SIG-M5 treated with dmso at 0.1 percent for 504 hours (cell line): ENCODE measurements at regions not wholly inside any gene's neighbourhood (a gene's known extent, or its start where the extent isn't known, plus 50 kb on each side); places are given as distances from the start of the nearest gene placed in this dataset.
A peak's percentile ranks its signal among the peaks of the same experiment; 100 is the strongest.

ENCODE experiments used
- DNase-seq: peaks from one replicate; lab custom pipeline; 2025; ENCODE audit not compliant: unreplicated experiment; lab: John Stamatoyannopoulos, UW

DNA sequence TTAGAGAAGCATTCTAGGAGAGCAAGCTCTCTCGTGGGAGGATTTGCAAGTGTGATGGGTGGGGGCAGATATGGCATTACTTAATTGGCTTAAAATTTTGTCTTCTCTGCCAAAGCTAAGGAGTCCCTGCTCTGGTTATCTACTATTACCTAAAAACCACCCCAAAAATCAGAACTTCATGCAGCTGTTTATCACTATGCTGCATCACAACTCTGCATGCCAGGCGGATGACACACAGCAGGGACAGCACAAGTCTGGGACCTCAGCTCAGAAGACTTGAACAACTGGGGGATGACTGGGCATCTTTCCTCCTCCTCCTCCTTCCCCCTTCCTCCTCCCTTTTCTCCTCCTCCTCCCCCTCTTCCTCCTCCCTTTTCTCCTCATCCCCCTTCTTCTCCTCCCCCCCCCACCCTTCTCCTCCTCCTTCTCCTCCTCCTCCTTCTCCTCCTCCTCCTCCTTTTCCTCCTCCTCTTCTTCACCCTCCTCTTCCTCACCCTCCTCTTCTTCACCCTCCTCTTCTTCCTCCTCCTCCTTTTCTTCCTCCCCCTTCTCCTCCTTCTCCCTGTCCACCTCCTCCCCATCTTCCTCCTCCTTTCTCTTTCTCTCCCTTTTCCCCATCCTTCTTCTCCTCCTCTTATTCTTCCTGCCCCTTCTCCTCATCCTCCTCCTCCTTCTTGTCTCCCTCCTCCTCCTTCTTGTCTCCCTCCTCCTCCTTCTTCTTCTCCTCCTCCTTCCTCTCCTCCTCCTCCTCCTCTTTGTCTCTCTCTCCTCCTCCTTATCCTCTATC lies 218.6 kb upstream of the PMEPA1 start:
- no peak for DNase-seq

DNA sequence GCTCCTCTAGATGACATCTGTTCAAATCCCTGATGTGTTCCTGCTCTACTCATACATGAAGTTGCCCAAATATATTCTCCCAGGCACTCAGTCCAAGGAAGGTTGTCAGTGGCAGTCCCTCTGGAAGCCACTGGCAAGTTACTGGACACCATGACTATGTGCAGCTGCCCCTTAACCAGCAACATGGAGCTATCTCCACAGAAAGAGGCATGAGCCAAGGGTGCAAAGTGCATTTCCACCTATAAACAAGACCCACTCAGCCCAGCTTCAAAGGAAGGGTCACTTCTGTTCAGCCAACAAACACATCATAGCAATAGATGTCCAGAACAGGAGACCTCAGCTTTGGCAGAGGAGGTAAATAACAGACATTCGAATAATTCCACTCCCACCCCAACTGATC lies 217.6 kb upstream of the PMEPA1 start:
- DNase-seq, result no peak

DNA sequence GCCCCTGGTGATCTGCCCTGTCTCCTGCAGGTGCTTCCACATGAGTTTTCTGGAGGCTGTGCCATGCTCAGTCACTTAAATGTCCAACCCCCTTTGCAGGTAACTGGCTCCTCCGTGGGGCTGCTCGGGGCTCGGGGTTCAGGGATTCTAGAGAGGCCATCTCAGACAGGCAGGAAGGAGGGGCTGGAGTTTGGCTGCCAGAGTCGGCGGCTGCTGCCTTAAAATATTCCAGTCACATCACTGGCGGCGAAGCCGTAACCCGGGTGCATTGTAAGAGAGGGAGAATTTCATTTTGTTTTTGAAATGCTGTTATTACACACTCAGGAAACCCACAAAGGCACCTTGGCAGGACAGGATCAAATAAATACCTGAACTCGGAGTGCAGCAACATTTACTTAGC lies 212.9 kb upstream of the PMEPA1 start:
- DNase-seq, result no peak

DNA sequence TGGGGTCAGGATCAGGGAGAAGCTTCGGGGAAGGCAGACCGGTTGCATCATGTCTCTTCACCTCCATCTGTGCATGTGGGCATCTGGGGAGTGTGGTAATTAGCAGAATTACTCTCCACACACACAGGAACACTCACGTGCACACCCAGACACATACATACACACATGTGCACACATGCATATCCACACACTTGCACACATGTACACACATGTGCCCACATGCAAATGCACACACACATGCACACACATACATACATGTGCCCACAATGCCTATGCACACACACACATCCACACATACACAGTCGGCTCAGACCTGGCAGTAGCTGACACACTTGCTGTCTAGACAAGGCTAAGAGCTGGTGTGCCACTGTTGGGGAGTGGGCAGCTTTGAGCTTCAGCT lies 212.3 kb upstream of the PMEPA1 start:
- DNase-seq, result no peak

DNA sequence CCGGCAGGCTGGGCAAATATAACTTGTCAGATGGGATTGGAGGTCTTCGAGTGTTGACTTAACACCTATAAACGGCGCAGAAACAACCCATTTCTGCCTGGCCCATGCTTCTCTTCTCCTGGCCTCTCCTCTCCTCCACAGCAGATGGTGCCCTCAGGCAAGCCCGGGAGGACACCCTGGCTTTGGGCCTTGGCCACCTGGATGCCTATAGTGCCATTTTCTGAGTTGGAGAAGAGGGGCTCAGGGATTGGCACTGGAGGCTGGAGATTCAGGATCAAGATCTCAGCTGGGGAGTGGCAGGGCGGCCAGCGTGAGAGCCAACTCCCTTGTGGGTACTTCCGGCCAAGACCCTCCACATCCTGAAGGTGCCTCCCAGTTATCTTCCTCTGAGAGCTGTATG lies 211.9 kb upstream of the PMEPA1 start:
- no peak for DNase-seq

DNA sequence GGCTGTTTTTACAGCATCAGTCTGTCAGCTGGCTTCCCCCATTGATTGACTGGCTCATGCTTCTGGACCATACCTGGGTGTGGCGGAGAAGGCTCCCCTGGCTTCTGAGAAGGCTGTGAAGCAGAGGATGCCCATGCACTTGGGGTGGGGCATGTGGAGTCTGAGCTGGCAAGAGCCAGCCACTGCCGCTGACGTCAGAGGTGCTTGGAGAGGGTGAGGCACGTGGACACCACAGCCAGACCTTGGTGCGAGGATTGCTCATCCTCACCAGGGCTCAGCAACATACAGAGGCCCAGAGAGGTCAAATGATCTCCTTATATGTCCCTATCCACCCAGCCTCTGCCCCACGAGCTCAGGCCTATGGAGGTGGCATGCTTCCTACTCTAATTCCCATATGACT lies 211.2 kb upstream of the PMEPA1 start:
- no peak for DNase-seq

DNA sequence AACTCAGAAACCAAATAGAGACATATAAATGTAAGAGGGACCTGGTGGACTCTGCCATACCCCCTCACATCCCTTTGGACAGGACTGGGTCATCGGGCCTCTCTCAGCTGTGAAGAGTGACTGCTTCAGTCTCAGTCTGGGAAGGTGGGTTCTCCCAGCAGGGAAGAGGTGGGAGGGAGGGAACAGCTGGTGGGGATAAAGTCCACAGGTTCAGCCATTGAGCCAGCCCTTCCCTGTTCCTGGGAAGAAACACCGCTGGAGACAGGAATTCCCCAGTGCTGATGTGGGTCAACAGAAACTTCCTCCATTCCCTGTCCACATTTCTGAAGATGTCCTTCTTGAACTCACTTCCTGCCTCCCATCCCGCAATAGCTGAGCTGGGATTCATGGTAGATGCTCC lies 209.2 kb upstream of the PMEPA1 start:
- no peak for DNase-seq

DNA sequence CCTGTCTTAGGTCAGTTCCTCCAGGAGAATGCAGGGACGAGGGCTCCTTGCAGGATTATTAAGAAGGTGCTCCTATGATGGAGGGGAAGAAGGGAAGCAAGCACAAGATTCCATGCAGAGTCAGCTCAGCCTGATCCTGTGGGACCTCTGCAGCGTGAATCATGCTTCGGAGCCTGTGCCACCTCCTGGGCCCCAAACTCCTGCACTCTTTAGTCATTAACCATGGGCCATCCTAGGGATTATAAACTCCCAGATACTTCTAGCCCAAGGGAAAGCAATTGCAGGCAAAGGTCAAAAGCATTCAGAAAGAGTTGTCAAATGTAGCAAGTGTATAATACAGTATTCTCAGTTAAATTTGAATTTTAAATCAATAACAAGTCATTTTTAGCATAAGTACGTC lies 208.7 kb upstream of the PMEPA1 start:
- DNase-seq, result no peak

DNA sequence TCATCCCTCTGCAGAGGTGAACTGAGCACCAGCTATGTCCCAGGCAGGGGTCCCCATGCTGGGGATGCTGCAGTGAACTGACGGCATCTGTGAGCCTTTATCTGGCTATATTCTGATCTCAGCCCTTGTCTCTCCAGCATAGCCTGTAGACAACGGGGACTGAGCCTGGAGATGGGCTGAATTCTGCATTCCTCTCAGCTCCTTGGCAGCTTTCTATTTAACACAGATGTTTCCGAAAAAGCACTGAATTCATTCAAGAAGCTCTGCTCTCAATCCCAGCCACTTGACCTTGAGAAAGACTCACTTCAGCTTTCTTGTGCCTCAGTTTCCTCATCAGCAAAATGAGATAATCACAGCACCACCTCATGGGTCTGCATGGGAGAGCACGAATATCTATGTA lies 204.4 kb upstream of the PMEPA1 start:
- no peak for DNase-seq

DNA sequence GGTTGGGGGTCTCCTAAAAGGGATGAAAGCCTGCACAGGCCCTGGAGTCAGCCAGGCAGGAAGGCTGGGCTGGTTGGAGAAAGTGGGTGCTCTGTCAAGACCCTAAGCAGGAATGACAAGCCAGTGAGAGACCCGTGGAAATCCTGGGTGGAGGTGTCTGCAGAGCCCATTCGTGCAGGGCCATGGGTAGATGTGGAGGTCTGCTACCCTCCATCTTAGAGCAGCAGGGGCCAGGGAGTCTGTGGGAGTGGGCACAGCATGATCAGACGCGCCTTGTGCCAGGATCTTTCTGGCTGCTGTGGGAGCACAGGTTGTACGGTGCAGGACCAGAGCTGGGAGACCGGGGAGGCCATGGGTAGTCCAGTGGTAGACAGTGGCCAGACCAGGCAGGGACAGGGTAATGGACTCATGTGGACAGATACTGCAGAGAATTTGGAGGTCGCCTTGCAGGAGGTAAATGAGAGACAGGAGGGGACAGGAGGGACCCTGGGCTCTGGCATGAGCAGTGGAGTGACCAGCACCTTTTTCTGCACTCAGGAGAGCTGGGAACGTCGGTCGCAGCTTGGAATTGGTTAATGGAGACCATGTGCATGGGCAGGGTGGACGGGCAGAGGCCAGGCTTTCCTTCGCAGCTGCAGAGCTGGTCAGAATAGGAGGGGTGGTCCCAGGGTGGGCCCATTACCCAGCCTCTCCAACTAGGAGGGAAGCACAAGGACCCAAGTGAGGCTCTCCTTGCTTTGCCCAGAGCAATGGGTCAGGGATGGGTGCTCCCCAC lies 203.5 kb upstream of the PMEPA1 start:
- no peak for DNase-seq

DNA sequence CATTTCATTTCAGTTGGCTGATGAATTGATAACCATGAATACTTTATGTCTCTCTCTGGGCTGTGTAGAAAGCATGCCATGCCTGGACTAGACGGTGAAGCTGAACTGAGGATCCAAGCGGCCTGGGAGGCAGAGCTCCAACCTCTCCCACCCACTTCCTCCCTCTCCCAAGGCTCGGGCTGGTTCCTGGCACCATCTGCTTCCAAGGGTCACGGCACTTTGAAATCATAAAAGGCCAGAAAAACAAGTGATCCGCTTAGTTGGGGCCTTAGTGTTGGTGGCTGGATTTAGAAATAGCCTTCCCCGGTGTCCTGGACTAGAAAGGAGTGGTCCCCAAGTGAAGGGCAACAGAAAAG lies 202.4 kb upstream of the PMEPA1 start:
- DNase-seq, result no peak

DNA sequence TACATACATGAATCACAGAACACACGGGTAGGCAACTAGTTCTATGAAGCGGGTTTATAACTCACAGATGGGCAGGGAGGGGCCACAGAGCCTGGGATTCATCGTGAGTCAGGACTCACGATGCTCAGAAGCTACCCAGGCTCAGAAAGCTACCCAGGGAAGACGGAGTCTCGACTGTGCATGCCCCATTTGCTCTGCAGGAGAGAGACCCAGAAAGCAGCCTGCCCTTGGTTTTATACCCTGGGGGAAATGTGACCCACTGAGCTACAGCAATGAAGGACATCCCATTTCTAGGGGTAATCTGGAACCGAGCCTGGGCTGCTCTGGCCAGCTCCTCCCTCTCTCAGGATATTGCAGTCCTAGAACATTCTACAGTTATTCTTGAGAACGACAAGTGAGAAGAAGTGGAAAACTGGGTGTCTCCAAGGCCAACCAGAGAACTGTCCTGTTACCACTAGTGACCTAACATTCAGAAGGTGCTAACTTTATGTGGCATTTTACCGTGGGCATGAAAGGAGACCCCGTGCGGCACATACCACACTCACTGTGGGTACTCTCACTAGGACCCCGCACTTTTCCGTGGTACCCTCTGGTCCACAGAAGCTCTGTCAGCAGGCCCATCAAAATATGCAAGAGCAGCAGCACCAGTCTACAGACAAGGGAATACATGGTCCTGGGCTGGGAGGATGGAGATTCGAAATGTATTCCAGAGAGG lies 201.9 kb upstream of the PMEPA1 start:
- no peak for DNase-seq

DNA sequence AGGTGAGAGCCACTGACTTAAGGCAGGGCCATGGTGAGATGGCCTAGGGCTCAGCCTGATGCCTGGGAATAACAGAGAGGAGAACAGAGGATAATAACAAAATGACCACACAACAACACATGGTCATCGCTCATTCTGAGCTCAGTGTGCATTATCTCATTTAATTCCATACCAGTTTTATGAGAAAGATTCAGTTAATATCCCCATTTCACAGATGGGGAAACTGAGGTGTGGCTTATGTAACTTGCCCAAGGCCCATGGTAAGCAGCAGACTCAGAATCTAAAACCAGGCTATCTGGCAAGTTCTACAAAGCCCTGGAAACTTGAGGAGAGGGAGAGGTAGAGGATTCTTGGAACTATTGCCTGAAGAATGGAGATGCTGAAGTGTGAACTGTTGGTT lies 200.9 kb upstream of the PMEPA1 start:
- DNase-seq, result no peak

DNA sequence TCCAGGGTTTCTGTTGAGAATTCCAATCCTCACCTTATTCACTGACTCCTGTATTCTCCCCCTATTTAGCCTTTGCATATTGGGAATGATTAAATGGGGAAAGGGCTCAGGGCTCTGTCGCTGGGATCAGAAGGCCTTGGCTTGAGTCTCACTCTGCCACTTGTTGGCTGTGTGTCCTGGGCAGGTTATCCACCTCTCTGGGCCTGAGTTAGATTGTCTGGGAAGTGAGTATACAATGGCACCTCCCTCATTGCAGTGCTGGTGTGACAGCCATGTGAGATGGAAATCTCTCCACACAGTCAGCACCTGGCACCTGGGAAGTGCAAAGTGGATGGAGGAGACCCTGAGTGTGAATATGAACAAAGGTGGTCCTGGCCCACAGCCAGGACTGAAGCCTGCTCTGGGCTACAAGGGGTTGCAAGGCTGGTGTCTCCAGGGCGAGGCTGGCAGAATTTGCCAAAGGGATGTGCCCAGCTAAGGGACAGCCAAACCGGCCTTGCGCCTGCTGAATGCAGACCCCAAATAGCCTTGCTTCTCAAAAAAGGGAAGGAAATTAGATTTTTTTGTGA lies 200.0 kb upstream of the PMEPA1 start:
- DNase-seq, result no peak

DNA sequence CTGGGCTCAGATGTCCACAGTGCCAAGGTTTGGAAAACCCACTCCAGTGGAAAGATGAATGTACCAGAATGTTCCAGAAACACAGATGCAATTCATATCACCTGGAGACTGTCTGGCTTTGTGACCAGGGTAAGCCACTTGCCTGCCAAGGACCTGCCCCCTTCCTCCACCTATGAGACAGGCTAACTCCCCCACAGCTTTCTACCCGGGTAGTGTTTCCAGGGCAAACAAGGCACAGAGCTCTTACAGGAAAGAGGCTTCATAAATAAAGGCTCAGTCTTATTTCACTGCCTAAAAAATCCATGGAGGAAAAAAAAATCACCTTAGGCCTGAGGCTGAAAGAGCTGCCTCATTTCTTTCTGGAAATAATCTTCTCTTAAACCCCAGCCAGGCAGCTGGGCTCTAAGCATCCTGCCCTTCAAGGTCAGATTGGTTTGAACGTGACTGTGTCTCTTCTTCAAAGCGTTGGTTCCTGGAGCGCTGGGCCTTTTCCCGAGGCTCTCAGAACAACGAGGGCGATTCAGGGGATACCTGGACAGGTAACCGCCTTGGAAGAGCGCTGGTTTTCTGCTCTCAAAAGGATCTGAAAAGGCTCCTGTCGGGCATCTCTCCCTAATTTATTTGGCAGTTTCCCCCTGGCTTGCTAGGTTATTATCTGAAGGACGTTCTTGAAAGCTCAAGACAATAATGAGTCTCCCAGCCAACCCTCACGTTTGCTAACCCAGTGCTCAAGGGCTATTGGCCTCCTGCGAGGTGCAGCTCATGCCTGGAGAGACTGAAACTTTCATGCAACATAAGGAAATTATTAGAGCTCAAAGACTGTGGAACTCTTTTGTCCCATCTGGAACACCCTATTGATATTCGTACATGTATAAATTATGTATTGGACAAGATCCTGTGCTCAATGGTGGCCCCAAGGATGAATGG lies 199.2 kb upstream of the PMEPA1 start:
- DNase-seq, result no peak

DNA sequence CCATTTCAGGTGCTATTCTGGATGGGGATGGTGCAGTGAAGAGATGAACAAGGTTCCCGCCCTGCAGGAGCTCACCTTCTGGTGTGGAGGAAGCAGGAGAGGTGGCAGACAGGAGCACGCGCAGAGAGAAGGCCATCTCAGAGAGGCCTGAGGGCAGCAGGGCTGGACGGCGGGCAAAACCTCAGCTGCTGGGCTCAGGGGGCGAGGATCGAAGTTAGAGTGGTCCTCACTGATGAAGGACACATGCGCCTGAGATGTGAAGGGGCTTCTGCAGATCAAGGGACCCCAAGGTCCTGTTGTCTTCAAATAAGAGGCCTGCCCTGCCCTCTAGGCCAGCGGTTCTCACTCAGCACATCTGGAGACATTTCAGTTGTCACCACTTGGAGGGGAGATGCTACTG lies 198.4 kb upstream of the PMEPA1 start:
- DNase-seq, result no peak

DNA sequence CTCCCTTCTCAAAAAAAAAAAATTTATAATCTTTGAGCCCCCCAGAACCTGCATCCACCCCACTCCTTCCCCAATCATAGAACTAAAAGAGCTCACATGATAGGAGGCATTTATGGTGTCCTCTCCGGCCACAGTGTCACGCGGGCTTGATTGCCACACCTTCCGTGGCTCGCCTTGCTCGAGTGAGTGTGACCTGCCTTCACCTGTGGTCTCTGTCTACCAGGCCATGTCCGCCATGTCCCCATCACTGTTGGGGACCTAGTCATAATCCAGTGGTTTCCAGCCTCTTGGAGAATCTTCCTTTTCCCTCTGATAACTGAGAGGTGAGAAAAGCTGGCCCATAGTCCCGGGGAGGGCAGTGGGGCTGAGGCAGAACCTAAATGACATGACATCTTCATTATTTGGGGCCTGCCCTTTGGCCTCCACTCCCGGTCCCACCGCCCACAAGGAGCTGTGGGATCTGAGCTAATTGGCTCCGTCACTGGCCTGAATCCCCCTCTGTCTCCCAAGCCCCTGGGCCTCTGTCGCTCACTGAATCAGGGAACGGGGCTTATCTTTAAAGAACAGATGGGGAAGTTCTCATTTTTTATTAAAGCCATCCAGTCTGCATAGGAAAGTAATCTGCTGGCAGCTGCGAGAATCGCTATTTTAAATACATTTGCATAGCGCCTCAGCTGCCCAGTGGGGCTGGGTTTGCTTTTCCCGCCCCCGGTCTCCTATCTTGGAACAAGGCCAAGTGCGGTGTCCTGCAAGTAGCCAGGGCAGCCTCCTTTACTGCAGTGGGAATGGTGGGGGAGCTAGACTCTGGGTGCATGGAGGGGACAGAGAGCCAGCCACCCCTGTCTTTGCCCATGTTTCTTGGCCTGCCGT lies 197.6 kb upstream of the PMEPA1 start:
- no peak for DNase-seq

DNA sequence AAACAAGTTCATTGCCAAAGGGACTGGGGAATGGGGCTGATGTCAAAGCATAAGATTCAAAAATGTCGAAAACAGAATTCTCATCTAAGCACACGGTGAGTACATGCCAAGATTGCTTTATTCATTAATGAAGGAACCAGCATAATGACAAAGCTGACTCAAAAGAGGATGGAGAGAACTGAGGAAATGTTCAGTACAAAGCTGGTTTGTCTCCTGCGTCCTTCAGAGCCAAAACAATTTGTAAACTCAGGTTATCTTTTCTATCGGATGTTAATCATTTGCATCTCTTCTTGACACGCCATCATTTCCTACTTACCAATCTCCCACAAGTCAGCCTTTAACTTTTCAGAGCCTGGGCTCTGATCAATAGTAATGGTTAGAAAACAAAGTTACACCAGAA lies 195.6 kb upstream of the PMEPA1 start:
- DNase-seq, result no peak

DNA sequence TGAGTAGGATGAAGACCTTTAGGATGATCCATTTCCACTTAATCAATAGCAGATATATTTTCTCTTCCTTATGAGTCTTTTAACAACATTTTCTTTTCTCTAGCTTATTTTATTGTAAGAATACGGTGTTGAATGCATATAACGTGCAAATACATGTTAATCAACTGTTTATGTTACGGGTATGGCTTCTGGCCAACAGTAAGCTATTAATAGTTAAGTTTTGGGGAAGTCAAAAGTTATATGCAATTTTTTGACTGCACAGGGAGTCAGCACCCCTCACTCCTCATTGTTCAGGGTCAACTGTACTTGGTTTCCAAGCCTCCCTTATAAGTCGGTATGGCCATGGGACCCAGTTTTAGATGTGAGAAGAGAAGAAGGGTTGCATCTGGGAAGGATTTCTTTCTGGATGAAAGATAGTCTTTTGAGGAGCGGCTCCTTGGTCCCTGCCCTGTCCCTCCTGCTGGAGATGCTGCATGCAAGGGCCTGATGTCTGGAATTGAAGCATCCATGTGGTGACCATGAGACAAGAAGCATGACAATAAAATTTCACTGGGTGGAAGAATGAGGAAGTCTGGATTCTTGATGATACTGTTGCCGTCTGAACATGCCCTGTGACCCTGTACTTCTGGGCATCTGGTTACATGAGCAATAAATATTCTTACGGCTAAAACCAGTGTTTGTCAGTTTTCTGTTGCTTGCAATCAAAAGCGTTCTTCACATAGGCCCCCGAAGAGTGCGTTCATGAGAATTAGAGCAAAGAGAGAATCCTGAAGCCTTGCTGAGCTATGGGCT lies 194.7 kb upstream of the PMEPA1 start:
- DNase-seq, result peak; percentile 30
